ENCODE measurements at regions not wholly inside any gene's neighbourhood (a gene's known extent, or its start where the extent isn't known, plus 50 kb on each side); places are given as distances from the start of the nearest gene placed in this dataset.

- H3K27ac Mint-ChIP-seq: no peak overlapping the region
- H3K4me3 Mint-ChIP-seq: no peak overlapping the region
- H3K4me1 Mint-ChIP-seq (ENCODE audit: low read depth): peaks cover 26% of the 10 kb centered on the region
- no peaks in the 10 kb centered on the region for H3K27me3 Mint-ChIP-seq
- H3K36me3 Mint-ChIP-seq (ENCODE audit: low read depth): peaks cover 38% of the 10 kb centered on the region
- no peaks in the 10 kb centered on the region for H3K9me3 Mint-ChIP-seq
Observed at GRCh38 chrX:45751156-45751555, 550.5 kb upstream of the DIPK2B start.

GRCh38 chrX:45750639-45751038 lies 550.0 kb upstream of the DIPK2B start:
- H3K4me3 Mint-ChIP-seq: peak overlapping the region; percentile 52
- H3K4me1 Mint-ChIP-seq (ENCODE audit: low read depth): peaks cover 26% of the 10 kb centered on the region
- peaks cover 39% of the 10 kb centered on the region for H3K36me3 Mint-ChIP-seq (ENCODE audit: low read depth)
- no peaks in the 10 kb centered on the region for H3K27me3 Mint-ChIP-seq
- peak overlapping the region; percentile 67 for H3K27ac Mint-ChIP-seq
- no peaks in the 10 kb centered on the region for H3K9me3 Mint-ChIP-seq

- H3K27ac Mint-ChIP-seq: peak overlapping the region; percentile 67
- peaks cover 42% of the 10 kb centered on the region for H3K36me3 Mint-ChIP-seq (ENCODE audit: low read depth)
- no peaks in the 10 kb centered on the region for H3K27me3 Mint-ChIP-seq
- H3K4me3 Mint-ChIP-seq: peak overlapping the region; percentile 21
- no peaks in the 10 kb centered on the region for H3K9me3 Mint-ChIP-seq
- peaks cover 28% of the 10 kb centered on the region for H3K4me1 Mint-ChIP-seq (ENCODE audit: low read depth)
Observed at GRCh38 chrX:45749375-45749774, 548.7 kb upstream of the DIPK2B start.

- no peak overlapping the region for H3K27ac Mint-ChIP-seq
- peaks cover 46% of the 10 kb centered on the region for H3K36me3 Mint-ChIP-seq (ENCODE audit: low read depth)
- H3K4me1 Mint-ChIP-seq (ENCODE audit: low read depth): peaks cover 30% of the 10 kb centered on the region
- no peaks in the 10 kb centered on the region for H3K27me3 Mint-ChIP-seq
- H3K9me3 Mint-ChIP-seq: no peaks in the 10 kb centered on the region
- no peak overlapping the region for H3K4me3 Mint-ChIP-seq
Observed at GRCh38 chrX:45748369-45748774, 547.7 kb upstream of the DIPK2B start.

GRCh38 chrX:45747905-45748304 lies 547.2 kb upstream of the DIPK2B start:
- Mint-ChIP-seq H3K4me1 (ENCODE audit: low read depth) (peaks cover 30% of the 10 kb centered on the region), H3K27me3 (no peaks in the 10 kb centered on the region), H3K36me3 (ENCODE audit: low read depth) (peaks cover 46% of the 10 kb centered on the region), H3K27ac (no peak overlapping the region), H3K4me3 (no peak overlapping the region), H3K9me3 (no peaks in the 10 kb centered on the region)

GRCh38 chrX:45745479-45745878 lies 544.8 kb upstream of the DIPK2B start:
- H3K4me1 Mint-ChIP-seq (ENCODE audit: low read depth): peaks cover 30% of the 10 kb centered on the region
- no peaks in the 10 kb centered on the region for H3K27me3 Mint-ChIP-seq
- H3K36me3 Mint-ChIP-seq (ENCODE audit: low read depth): peaks cover 46% of the 10 kb centered on the region

GRCh38 chrX:45743906-45744625 lies 543.4 kb upstream of the DIPK2B start:
- Mint-ChIP-seq H3K9me3 (no peaks in the 10 kb centered on the region), H3K4me1 (ENCODE audit: low read depth) (peaks cover 30% of the 10 kb centered on the region)

More at GRCh38 chrX:45745479-45745878, 544.8 kb upstream of the DIPK2B start:
- Mint-ChIP-seq H3K9me3 (no peaks in the 10 kb centered on the region), H3K27ac (peak overlapping the region; percentile 61), H3K4me3 (no peak overlapping the region)

GRCh38 chrX:45743081-45743533 lies 542.4 kb upstream of the DIPK2B start:
- no peak overlapping the region for H3K27ac Mint-ChIP-seq
- H3K27me3 Mint-ChIP-seq: no peaks in the 10 kb centered on the region
- H3K36me3 Mint-ChIP-seq (ENCODE audit: low read depth): peaks cover 36% of the 10 kb centered on the region
- H3K9me3 Mint-ChIP-seq: no peaks in the 10 kb centered on the region
- H3K4me1 Mint-ChIP-seq (ENCODE audit: low read depth): peaks cover 23% of the 10 kb centered on the region
- no peak overlapping the region for H3K4me3 Mint-ChIP-seq

More at GRCh38 chrX:45743906-45744625, 543.4 kb upstream of the DIPK2B start:
- no peak overlapping the region for H3K4me3 Mint-ChIP-seq
- H3K27me3 Mint-ChIP-seq: no peaks in the 10 kb centered on the region
- H3K36me3 Mint-ChIP-seq (ENCODE audit: low read depth): peaks cover 36% of the 10 kb centered on the region
- peak overlapping the region; percentile 36 for H3K27ac Mint-ChIP-seq

GRCh38 chrX:45740291-45740690 lies 539.6 kb upstream of the DIPK2B start:
- peaks cover 7% of the 10 kb centered on the region for H3K36me3 Mint-ChIP-seq (ENCODE audit: low read depth)
- no peaks in the 10 kb centered on the region for H3K9me3 Mint-ChIP-seq
- H3K27ac Mint-ChIP-seq: no peak overlapping the region
- H3K4me1 Mint-ChIP-seq (ENCODE audit: low read depth): peaks cover 13% of the 10 kb centered on the region
- H3K27me3 Mint-ChIP-seq: no peaks in the 10 kb centered on the region
- H3K4me3 Mint-ChIP-seq: no peak overlapping the region

- H3K36me3 Mint-ChIP-seq (ENCODE audit: low read depth): no peaks in the 10 kb centered on the region
- no peak overlapping the region for H3K27ac Mint-ChIP-seq
- peaks cover 4% of the 10 kb centered on the region for H3K9me3 Mint-ChIP-seq
- H3K4me1 Mint-ChIP-seq (ENCODE audit: low read depth): peaks cover 8% of the 10 kb centered on the region
- H3K4me3 Mint-ChIP-seq: no peak overlapping the region
- H3K27me3 Mint-ChIP-seq: no peaks in the 10 kb centered on the region
Observed at GRCh38 chrX:45735571-45735970, 534.9 kb upstream of the DIPK2B start.

- H3K4me3 Mint-ChIP-seq: no peak overlapping the region
- H3K27ac Mint-ChIP-seq: no peak overlapping the region
- H3K9me3 Mint-ChIP-seq: peaks cover 4% of the 10 kb centered on the region
- H3K27me3 Mint-ChIP-seq: no peaks in the 10 kb centered on the region
- H3K36me3 Mint-ChIP-seq (ENCODE audit: low read depth): no peaks in the 10 kb centered on the region
- H3K4me1 Mint-ChIP-seq (ENCODE audit: low read depth): peaks cover 12% of the 10 kb centered on the region
Observed at GRCh38 chrX:45731448-45731847, 530.8 kb upstream of the DIPK2B start.

- Mint-ChIP-seq H3K36me3 (ENCODE audit: low read depth) (no peaks in the 10 kb centered on the region), H3K9me3 (no peaks in the 10 kb centered on the region), H3K4me3 (no peak overlapping the region), H3K4me1 (ENCODE audit: low read depth) (peaks cover 4% of the 10 kb centered on the region), H3K27ac (no peak overlapping the region), H3K27me3 (no peaks in the 10 kb centered on the region)
Observed at GRCh38 chrX:45727761-45728160, 527.1 kb upstream of the DIPK2B start.

GRCh38 chrX:45722471-45722870 lies 521.8 kb upstream of the DIPK2B start:
- H3K9me3 Mint-ChIP-seq: no peaks in the 10 kb centered on the region
- H3K27me3 Mint-ChIP-seq: no peaks in the 10 kb centered on the region
- no peaks in the 10 kb centered on the region for H3K36me3 Mint-ChIP-seq (ENCODE audit: low read depth)
- H3K4me3 Mint-ChIP-seq: no peak overlapping the region
- H3K4me1 Mint-ChIP-seq (ENCODE audit: low read depth): peaks cover 32% of the 10 kb centered on the region
- no peak overlapping the region for H3K27ac Mint-ChIP-seq

- Mint-ChIP-seq H3K36me3 (ENCODE audit: low read depth) (no peaks in the 10 kb centered on the region), H3K4me3 (no peak overlapping the region), H3K9me3 (no peaks in the 10 kb centered on the region), H3K27ac (peak overlapping the region; percentile 87), H3K4me1 (ENCODE audit: low read depth) (peaks cover 54% of the 10 kb centered on the region), H3K27me3 (no peaks in the 10 kb centered on the region)
Observed at GRCh38 chrX:45719751-45720501, 519.2 kb upstream of the DIPK2B start.

- Mint-ChIP-seq H3K4me3 (no peak overlapping the region), H3K27ac (peak overlapping the region; percentile 58), H3K36me3 (ENCODE audit: low read depth) (no peaks in the 10 kb centered on the region), H3K9me3 (no peaks in the 10 kb centered on the region), H3K27me3 (no peaks in the 10 kb centered on the region), H3K4me1 (ENCODE audit: low read depth) (peaks cover 67% of the 10 kb centered on the region)
Observed at GRCh38 chrX:45718676-45719075, 518.0 kb upstream of the DIPK2B start.
